ENCODE measurements at regions not wholly inside any gene's neighbourhood (a gene's known extent, or its start where the extent isn't known, plus 50 kb on each side); places are given as distances from the start of the nearest gene placed in this dataset.

GRCh38 chr1:222284466-222284865, 263.4 kb downstream of the HHIPL2 start:
- DNase-seq, result no peak

GRCh38 chr1:222283147-222283768, 264.6 kb downstream of the HHIPL2 start:
- no peak for DNase-seq

- DNase-seq, result no peak
Measured at GRCh38 chr1:222279591-222279990, 268.3 kb downstream of the HHIPL2 start.

DNA sequence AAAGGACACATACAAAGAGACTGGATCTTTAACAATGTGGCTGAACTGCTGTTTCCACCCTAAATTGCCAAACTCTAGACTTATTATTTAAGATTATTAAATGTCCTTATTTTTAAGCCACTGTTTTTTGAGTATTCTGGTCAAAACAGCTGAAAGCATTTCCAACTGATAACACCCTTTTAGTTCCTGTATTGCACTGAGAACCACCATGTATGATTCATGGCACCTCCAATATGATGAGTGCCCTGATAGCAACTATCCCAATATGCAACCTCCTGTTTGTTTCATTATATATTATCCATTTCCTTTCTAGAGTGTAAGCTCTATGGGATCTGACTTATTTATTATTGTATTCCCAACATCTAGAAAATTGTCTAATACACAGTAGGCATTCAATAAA, 269.4 kb downstream of the HHIPL2 start:
- no peak for DNase-seq

DNA sequence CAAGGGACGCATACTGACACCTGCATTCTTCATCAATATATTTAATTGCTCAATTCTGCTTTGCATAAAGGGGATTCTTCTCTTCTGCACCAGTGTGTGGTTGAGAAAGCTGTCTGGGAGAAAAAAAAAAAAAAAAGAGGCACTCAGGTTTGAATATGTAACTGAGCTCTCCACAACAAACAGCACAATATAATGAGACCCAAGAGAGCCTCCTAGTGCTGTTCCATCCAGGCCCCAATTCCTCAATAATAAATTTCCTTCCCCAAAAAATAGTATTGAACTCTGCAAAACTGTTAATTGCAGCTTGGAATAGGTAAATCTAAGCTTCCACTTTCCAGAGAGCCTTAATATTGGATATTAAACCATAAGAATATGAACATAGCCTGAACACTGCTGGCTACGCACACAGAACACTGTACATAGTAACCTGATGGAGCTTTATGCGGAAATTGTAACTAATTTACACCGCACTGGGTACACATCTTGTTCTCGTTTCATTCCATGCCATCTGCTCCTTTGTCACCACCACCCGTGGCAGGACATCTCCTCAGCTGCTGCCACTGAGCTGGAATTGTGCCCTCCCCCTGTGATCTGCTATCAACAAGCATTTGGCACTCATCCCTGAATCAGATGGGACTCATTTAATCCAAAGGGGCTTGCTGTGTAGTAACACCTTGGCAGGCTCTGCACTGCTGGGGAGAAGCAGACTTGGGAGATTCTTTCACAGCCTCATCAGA, 272.0 kb downstream of the HHIPL2 start:
- DNase-seq, result no peak

DNA sequence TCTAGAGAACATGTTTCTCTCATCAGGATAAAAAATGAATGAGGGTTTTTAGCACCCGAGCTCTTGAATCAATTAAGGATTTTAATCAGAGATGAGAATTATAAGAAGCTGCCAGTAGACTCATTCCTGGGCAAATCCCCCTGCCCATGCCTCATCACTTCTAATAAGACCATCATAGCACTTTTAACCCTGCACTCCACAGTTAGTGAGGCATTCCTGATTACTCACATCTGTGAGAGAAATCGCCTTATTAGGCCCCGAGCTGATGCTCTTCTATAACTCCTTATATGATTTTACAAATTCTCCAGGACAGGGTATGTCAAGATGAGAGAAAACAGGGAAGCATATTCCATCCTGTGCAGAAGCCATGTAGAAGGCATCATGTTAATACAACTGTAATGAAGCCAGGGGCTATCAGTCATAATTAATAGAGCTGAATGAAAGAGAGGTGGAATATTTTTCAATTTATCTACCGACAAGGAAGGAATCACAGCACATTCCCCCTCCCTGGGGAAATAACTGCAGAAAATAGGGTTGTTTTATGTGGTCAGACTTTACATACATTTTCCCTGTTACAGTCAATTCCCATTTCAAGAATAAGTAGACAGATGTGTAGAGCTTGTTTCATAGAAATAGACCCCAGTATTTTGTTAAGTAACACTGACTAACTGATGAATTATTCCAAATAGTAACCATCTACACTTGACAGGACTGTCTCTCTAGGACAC, 272.7 kb downstream of the HHIPL2 start:
- no peak for DNase-seq

GRCh38 chr1:222266223-222267196, 281.4 kb downstream of the HHIPL2 start:
- no peak for DNase-seq

GRCh38 chr1:222263791-222264190, 284.1 kb downstream of the HHIPL2 start:
- no peak for DNase-seq

DNA sequence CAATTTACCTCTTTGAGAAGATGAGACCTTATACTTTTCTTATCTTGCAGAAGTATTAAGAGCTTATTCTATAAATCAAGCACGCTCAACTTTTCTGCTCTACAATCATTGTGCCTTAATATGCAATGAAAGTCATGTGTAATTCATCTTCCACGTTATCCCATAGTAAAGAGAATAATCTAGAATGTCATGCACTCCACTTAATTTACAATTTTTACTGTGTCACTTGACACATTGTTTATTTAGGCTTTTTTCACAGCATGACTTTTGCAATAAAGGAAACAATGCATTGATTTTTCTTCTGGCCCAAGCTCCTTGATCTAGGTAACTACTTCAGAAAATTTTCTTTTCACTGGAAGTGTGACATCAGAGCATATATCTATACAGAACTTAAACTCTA, 290.9 kb downstream of the HHIPL2 start:
- no peak for DNase-seq

DNA sequence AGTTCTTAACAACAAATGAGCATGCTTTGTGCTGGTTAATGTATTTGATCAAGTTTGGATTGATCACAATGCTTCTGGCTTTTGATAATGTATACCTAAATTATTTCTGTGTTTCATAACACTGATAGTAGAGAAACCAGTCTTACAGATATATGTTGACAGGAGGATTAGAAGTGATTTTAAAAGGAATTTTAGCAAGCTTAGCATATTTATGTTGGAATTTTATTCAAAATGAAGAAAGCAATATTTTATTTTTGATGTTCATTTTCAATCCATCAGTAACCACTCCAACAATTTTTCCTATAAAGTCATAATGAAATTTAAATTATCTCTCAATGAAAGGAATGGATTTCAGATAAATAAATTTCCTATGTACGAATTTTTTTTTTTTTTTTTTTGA, 291.8 kb downstream of the HHIPL2 start:
- no peak for DNase-seq

DNA sequence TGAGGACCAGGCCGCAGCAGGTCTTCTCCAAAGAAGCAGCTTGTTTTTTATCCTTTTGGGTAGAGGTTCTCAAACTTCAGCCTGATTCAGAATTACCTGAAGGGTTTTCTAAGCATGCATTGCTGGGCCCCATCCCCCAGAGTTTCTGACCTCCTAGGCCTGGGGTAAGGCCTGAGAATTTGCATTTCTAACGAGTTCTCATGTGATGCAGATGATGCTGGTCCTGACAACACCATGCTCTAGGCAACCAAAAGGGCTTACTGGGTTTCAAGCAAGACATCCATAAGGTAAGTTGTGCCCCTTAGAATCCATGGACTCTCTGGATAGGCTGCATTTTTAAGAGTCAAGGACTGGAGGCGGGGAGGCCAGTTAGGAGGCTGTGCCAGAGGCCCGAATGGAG, 295.1 kb downstream of the HHIPL2 start:
- no peak for DNase-seq

GRCh38 chr1:222251847-222252246, 296.1 kb downstream of the HHIPL2 start:
- DNase-seq, result no peak

DNA sequence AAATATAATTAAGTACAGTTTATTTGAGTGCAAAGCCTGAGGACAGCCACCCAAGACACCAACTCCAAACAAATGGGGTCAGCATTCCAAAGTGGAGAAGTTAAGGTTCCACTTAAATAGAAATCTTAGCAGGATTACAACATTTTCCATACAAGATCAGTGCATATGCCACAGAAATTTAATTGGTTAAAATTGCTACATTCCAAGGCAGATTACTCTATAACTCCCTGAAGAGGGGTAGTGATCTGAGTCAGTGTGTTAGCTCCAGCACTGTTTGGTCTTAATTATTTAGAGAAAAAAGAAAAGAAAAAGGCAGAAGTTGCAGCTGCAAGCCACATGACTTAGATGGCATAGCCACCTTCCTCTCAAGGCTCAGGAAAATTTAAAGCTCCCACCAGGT, 297.5 kb downstream of the HHIPL2 start:
- no peak for DNase-seq

GRCh38 chr1:222247811-222248310, 300.0 kb downstream of the HHIPL2 start:
- no peak for DNase-seq

GRCh38 chr1:222247081-222247480, 300.8 kb downstream of the HHIPL2 start:
- no peak for DNase-seq

- no peak for DNase-seq
Measured at GRCh38 chr1:222243902-222244301, 304.0 kb downstream of the HHIPL2 start.

DNA sequence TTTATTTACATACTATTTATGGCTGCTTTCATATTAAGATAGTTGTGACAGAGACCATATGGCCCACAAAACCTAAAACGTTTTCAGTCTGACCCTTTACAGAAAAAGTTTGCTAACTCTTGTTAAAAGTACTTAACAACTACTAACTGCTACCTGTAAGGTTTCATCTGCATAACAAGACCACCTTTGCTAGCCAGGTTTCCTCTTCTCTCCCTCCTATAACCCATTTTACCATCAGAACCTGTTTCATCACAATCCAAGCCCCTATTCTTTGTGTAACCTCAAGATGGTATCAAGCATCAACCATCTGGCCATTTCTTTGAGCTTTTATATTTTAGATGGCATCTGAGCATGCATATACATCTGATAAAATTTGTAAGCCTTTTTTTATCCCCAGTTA, 305.4 kb downstream of the HHIPL2 start:
- no peak for DNase-seq

- no peak for DNase-seq
Measured at GRCh38 chr1:222241410-222241809, 306.5 kb downstream of the HHIPL2 start.

DNA sequence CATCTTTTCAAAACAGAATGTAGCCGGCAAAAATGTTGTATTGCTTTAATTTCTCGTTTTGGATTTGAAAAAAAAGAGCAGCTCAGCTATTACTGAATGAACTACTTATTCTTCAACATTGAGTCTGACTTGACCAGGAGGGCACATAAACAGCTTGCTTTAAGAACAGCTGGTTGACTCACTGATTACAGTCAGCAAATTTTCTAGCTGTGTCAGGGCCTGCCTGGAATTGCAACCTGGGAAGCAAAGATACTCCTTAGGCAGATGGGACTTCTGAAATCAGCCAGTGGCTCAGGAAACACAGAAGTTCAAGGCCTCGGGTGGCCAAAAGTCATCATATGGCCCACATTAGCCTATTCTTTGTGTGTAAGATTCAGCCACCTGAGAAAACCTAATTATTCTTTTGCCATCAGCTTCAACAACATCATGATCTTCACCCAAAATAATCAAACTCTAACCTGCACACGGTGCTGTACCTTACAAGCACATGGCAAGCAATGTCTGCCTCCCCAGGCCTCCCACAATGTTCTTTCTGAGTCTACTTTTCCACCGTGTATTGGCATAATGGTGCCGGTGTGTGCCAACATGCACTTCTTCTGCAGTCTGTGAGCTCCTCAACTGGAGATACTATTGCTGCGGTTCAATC, 307.2 kb downstream of the HHIPL2 start:
- DNase-seq, result no peak

GRCh38 chr1:222239130-222239529, 308.8 kb downstream of the HHIPL2 start:
- DNase-seq, result no peak

- no peak for DNase-seq
Measured at GRCh38 chr1:222234351-222234750, 313.6 kb downstream of the HHIPL2 start.

Data from activated CD8-positive, alpha-beta memory T cell treated with anti-CD3 and anti-CD28 coated beads, Interleukin-2, amount 50 U/mL, for 4 hours (primary cell).